D721Med (cell line): ENCODE measurements at regions not wholly inside any gene's neighbourhood (a gene's known extent, or its start where the extent isn't known, plus 50 kb on each side); places are given as distances from the start of the nearest gene placed in this dataset.
"Not testable (repeated sequence)": the region's sequence is repeated elsewhere in the genome, so short reads cannot be mapped to it uniquely, and the experiment has no call there.

Source experiments
- DNase-seq: peaks from one replicate; pipeline ENCODE4 v3.0.0; 2011; ENCODE audit warnings: low spot score; ENCODE audit not compliant: insufficient read length
- FAIRE-seq: peaks from 2 replicates; lab custom pipeline; 2011; peaks lifted over from hg19 to GRCh38; lab: Jason Lieb, UNC
- TF ChIP-seq, protein P1 (sequence below): IDR thresholded peaks from 2 replicates; pipeline ENCODE4 v1.5.1; 2012; ENCODE audit warnings: mild to moderate bottlenecking, control low read depth; ENCODE audit not compliant: insufficient read depth; ENCODE audit errors: missing control alignments

DNA sequence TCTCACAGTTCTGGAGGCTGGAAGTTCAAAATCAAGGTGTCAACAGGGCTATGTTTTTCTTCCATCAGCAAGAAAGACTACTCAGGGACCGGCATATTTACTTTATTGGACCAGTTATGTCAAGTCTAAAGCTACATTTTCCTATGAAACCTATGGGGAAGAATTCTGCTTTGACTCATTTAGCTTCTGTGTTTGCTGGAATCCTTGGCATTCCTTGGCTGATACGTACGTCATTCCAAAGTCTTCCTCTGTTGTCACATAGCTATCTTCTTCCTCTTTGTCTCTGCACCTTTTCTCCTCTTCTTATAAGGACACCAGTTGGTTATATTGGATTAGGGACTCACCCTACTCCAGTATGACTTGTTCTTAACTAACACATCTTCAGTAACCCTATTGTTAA, 137.4 kb upstream of the FBXO11 start:
- DNase-seq (no peak), FAIRE-seq (no peak)

DNA sequence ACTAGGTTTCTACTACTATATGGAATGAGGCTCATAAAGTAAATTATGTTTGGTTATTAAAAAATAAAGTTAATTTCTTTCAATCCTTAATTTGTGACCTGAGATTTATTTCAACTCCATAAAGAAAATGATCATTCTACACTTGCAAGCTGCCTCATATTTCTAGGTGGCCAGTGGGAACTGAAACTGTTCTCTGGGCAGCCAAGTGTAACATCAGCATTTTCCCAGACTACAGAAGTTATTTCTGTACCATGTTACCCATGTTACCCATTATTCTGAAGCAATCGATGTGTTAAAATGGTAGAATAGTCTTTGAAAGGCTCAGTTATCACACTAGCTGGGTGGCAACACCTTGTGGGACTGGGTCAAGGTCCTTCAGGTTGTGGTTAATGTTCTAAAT, 139.3 kb upstream of the FBXO11 start:
- FAIRE-seq (no peak), DNase-seq (no peak)
- TF ChIP-seq, protein P1, sequence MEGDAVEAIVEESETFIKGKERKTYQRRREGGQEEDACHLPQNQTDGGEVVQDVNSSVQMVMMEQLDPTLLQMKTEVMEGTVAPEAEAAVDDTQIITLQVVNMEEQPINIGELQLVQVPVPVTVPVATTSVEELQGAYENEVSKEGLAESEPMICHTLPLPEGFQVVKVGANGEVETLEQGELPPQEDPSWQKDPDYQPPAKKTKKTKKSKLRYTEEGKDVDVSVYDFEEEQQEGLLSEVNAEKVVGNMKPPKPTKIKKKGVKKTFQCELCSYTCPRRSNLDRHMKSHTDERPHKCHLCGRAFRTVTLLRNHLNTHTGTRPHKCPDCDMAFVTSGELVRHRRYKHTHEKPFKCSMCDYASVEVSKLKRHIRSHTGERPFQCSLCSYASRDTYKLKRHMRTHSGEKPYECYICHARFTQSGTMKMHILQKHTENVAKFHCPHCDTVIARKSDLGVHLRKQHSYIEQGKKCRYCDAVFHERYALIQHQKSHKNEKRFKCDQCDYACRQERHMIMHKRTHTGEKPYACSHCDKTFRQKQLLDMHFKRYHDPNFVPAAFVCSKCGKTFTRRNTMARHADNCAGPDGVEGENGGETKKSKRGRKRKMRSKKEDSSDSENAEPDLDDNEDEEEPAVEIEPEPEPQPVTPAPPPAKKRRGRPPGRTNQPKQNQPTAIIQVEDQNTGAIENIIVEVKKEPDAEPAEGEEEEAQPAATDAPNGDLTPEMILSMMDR: no peak

More for the DNA sequence above, 137.4 kb upstream of the FBXO11 start:
- TF ChIP-seq, protein P1: no peak

DNA sequence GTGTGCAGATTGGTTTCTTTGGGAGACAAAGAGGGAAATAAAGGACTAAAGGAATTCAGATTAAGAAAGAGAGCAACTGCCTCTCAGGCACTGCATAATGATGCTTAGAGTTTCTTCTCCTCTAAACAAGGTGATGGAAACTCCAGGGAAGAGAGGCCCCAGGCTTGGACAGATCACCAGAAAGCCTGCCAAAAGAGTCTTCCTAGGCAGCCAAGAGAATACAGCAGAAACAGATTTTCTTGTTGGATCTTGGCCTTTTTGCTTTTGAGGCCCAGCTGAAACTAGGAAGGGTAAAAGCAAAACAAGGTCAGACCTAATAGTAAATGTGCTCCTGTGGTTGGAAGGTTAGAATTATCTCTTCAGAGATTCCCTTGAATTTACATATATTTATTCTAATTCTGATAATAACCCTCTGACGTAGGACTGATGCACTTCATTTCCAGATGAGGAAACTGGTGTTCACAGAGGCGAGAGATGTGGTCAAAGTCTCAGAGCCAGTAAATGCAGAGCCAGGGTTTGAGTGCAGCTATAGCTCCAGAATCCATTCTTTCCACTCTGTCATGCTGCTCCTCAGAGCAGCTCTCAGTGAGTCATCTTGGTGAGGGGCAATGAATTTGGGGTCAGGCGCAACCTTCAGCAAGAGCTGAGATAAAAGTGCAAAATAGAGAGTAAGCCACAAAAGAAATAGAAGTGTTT, 142.3 kb upstream of the FBXO11 start:
- FAIRE-seq: no peak
- TF ChIP-seq, protein P1: no peak
- DNase-seq: no peak

DNA sequence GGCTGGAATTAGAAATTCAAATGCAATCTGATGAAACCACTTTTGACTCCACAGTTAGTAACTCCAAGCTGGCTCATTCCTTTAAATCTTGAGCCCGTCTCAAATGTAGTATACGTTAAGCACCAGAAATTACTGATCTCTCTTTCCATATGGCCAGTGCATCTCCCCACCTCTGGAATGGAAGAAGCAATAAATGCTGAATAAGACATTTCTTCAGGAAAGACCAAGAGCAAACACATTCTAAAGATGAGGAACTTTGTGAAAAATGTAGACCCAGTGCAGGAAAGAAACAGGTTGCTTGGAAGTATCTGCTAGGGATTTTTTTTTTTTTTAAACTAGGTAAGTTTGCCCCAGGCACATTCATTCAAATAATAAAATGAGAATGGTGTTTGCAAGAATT, 143.1 kb upstream of the FBXO11 start:
- TF ChIP-seq, protein P1: no peak
- FAIRE-seq (peak; percentile 66), DNase-seq (no peak)

DNA sequence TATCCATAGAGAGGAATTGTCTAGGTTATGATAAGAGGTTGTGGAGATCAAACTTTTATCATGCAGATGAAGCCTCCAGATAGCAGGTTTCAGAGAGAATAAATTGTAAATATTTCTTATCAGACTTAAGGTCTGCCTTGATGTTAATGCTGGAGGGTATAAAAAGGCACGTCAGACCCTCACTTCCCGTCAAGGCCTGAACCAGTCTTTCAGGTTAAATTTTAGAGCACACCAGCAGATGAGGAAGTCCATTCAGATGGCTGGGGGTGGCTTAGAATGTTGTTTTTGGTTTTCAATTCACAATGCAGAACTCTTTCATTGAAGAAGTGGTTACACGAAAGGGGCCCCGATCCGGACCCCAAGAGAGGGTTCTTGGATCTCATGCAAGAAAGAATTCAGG, 144.4 kb upstream of the FBXO11 start:
- DNase-seq (no peak), FAIRE-seq (no peak)
- TF ChIP-seq, protein P1: no peak

DNA sequence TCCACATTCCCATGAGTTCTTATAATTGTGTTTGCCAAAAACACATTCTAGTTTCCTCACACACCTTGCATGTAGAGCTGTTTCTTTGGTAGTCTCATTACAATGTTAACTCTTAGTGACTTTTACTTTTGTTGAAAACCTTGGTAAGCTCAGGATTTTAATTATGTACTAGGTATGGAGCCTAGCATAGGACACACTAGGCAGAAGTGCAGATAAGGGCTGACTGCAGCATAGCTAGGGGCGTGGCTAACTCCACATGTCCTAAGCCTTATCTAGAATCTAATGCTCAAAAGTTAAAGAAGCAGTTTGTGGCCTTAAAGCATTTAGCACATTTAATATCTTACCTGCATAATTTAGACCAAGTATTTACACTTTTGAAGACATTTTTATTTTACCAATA, 153.7 kb upstream of the FBXO11 start:
- no peak for DNase-seq
- TF ChIP-seq, protein P1: no peak
- no peak for FAIRE-seq

DNA sequence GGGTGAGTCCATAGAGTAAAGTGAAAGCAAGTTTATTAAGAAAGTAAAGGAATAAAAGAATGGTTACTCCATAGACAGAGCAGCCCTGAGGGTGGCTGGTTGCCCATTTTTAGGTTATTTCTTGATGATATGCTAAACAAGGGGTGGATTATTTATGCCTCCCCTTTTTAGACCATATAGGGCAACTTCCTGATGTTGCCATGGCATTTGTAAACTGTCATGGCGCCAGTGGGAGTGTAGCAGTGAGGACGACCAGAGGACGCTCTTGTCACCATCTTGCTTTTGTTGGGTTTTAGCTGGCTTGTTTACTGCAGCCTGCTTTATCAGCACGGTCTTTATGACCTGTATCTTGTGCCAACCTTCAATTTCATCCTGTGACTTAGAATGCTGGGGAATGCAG, 155.4 kb upstream of the FBXO11 start:
- DNase-seq, FAIRE-seq: not testable (repeated sequence)
